Adrenal gland (tissue), 5 donors: ENCODE measurements at regions not wholly inside any gene's neighbourhood (a gene's known extent, or its start where the extent isn't known, plus 50 kb on each side); places are given as distances from the start of the nearest gene placed in this dataset.
"Not testable (repeated sequence)": the region's sequence is repeated elsewhere in the genome, so short reads cannot be mapped to it uniquely, and the experiment has no call there.

Source experiments
- POLR2A ChIP-seq, 2 donors: fragments of 450-650 bp; IDR thresholded peaks; one replicate each; pipeline ENCODE4 v1.6.1; 2017; ENCODE audit warnings: antibody characterized with exemption in 2 of 2, mild to moderate bottlenecking in 2 of 2, moderate library complexity in 1 of 2
- TF ChIP-seq, protein P1 (sequence below), 6 experiments: fragments of 450-650 bp in 4 of 6; fragments of 200-600 bp in 2 of 6; sonication (generic) in 1 of 6; IDR thresholded peaks; 1 replicate in 5 of 6; 2 replicates in 1 of 6; pipeline versions ENCODE4 v1.5.1 to v1.8.0; 2016 to 2021; ENCODE audit warnings: antibody characterized with exemption in 6 of 6, mild to moderate bottlenecking in 2 of 6, moderate library complexity in 1 of 6
- donor health status: DM: no; HTN: no; CAD: no.

- TF ChIP-seq, protein P1, sequence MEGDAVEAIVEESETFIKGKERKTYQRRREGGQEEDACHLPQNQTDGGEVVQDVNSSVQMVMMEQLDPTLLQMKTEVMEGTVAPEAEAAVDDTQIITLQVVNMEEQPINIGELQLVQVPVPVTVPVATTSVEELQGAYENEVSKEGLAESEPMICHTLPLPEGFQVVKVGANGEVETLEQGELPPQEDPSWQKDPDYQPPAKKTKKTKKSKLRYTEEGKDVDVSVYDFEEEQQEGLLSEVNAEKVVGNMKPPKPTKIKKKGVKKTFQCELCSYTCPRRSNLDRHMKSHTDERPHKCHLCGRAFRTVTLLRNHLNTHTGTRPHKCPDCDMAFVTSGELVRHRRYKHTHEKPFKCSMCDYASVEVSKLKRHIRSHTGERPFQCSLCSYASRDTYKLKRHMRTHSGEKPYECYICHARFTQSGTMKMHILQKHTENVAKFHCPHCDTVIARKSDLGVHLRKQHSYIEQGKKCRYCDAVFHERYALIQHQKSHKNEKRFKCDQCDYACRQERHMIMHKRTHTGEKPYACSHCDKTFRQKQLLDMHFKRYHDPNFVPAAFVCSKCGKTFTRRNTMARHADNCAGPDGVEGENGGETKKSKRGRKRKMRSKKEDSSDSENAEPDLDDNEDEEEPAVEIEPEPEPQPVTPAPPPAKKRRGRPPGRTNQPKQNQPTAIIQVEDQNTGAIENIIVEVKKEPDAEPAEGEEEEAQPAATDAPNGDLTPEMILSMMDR (IDR thresholded peaks at IDR 0.05), result not testable (repeated sequence)
- TF ChIP-seq POLR2A (IDR thresholded peaks at IDR 0.05), result not testable (repeated sequence)
These were observed 691.1 kb upstream of the PCDH10 start for GRCh38 chr4:132457987-132458386.
